Muscle of leg (tissue), 3 donors: ENCODE measurements at regions not wholly inside any gene's neighbourhood (a gene's known extent, or its start where the extent isn't known, plus 50 kb on each side); places are given as distances from the start of the nearest gene placed in this dataset.
"Not testable (repeated sequence)": the region's sequence is repeated elsewhere in the genome, so short reads cannot be mapped to it uniquely, and the experiment has no call there.

ENCODE experiments used
- DNase-seq: peaks from one replicate; pipeline ENCODE4 v3.0.0; 2013
- H3K27ac ChIP-seq: one replicate; pipeline ENCODE4 v1.5.1; 2013; ENCODE audit warnings: mild to moderate bottlenecking, low read length, control low read depth
- H3K27me3 ChIP-seq: one replicate; pipeline ENCODE4 v1.6.1; 2013; ENCODE audit warnings: low read length; ENCODE audit not compliant: control insufficient read depth, insufficient read depth
- H3K36me3 ChIP-seq: one replicate; pipeline ENCODE4 v1.6.1; 2013; ENCODE audit warnings: low read length; ENCODE audit not compliant: control insufficient read depth, insufficient read depth
- H3K4me1 ChIP-seq: one replicate; pipeline ENCODE4 v1.6.1; 2013; ENCODE audit warnings: low read length; ENCODE audit not compliant: control insufficient read depth, insufficient read depth
- H3K4me3 ChIP-seq: one replicate; pipeline ENCODE4 v1.5.1; 2013; ENCODE audit warnings: low read length, control low read depth
- H3K9me3 ChIP-seq: replicated peaks from 2 replicates; pipeline ENCODE4 v1.6.1; 2013; ENCODE audit warnings: low read depth, low read length; ENCODE audit not compliant: control insufficient read depth
- WGBS: methylation state at CpG from one replicate; pipeline ENCODE4 v1.1.5; 2013; ENCODE audit warnings: missing lambda C conversion rate; ENCODE audit not compliant: insufficient coverage; 5-methylcytosine and 5-hydroxymethylcytosine counted together

GRCh38 chr3:25184641-25185250, 243.3 kb upstream of the RARB start:
- Histone ChIP-seq H3K4me3 (no peak overlapping the region), H3K27ac (no peak overlapping the region), H3K9me3 (no peaks in the 10 kb centered on the region), H3K27me3 (no peaks in the 10 kb centered on the region), H3K4me1 (no peaks in the 10 kb centered on the region), H3K36me3 (no peaks in the 10 kb centered on the region)
- no CpG with 5 or more reads among the region's 4 CpGs for WGBS
- DNase-seq, result no peak

DNA sequence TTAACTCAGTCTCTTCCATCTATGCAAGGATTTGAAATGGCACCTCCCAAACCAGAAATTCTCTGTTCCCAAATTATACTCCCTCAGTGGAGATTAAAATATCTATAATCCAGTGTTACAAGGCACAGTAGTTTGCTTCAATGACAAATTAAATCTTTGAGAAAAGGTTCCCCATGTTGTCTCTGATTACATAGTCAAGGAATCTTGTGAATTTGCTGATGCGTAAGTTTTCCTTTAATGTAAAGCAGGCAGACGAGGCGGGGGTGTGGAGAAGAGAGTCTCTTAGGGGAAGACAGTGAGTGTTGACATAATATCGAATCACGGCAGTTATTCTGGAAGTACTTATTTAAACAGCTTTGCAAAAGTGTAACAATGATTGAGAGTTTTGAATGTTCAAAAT, 236.4 kb upstream of the RARB start:
- Histone ChIP-seq H3K27me3 (no peaks in the 10 kb centered on the region), H3K9me3 (no peaks in the 10 kb centered on the region), H3K4me3 (no peak overlapping the region), H3K4me1 (no peaks in the 10 kb centered on the region), H3K36me3 (no peaks in the 10 kb centered on the region), H3K27ac (no peak overlapping the region)
- WGBS, result 71% methylated on average over 1 of the region's 5 CpGs
- DNase-seq, result peak; percentile 70

DNA sequence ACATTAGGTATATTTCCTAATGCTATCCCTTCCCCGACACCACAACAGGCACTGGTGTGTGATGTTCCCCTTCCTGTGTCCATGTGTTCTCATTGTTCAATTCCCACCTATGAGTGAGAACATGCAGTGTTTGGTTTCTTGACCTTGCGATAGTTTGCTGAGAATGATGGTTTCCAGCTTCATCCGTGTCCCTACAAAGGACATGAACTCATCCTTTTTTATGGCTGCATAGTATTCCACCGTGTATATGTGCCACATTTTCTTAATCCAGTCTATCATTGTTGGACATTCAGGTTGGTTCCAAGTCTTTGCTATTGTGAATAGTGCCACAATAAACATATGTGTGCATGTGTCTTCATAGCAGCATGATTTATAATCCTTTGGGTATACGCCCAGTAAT, 228.5 kb upstream of the RARB start:
- no CpG with 5 or more reads among the region's 5 CpGs for WGBS
- DNase-seq, H3K27ac ChIP-seq: not testable (repeated sequence)

DNA sequence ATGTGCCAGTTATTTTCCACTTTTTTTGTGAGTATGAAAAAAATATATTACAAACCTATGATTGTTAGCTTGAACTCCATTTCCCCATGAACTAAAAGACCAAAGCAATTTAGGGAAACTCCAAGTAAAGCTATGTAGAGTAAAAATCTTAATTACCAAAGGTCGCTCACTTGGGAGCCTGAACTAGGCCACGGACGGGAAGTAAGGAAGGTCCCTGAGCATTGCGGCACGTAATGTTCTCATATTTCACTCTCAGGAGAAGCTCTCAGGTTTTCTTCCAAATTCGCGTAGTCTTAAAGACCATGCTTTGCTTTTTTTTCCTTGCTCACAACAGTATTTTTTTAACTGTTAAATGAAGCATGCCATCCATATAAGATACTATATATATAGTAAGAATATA, 215.3 kb upstream of the RARB start:
- Histone ChIP-seq H3K9me3 (no peaks in the 10 kb centered on the region), H3K4me3 (no peak overlapping the region), H3K36me3 (no peaks in the 10 kb centered on the region), H3K27me3 (no peaks in the 10 kb centered on the region), H3K27ac (no peak overlapping the region), H3K4me1 (peaks cover 2% of the 10 kb centered on the region)
- WGBS, result 10% methylated on average over 5 of the region's 7 CpGs
- peak; percentile 55 for DNase-seq

More for the DNA sequence above, 228.5 kb upstream of the RARB start:
- not testable (repeated sequence) for H3K27me3 ChIP-seq, H3K9me3 ChIP-seq, H3K4me1 ChIP-seq, H3K36me3 ChIP-seq, H3K4me3 ChIP-seq

- DNase-seq, result peak; percentile 58
- WGBS, result no CpG with 5 or more reads among the region's 2 CpGs
- Histone ChIP-seq H3K4me1 (peaks cover 2% of the 10 kb centered on the region), H3K27ac (no peak overlapping the region), H3K9me3 (no peaks in the 10 kb centered on the region), H3K4me3 (no peak overlapping the region), H3K27me3 (no peaks in the 10 kb centered on the region), H3K36me3 (no peaks in the 10 kb centered on the region)
Observed at GRCh38 chr3:25214034-25214433, 214.0 kb upstream of the RARB start.

DNA sequence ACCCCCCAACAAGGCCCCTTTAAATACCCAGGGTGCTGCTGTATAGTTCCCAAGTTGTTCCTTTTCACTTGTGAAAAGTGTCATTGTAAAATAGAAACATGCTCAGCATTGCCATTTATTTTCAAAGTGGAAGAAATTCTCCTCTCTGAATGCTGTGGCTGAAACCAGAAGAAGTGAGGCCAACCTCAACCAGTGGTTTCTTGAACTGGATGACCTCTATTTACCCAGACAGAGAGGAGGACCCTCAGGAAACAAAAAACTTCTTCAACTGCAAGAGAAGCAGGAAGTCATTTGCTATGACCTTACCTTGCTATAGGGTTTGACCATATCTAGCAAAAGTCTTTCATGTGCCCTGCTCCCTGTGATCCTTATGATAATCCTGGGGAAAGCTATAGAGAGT, 209.7 kb upstream of the RARB start:
- H3K9me3 ChIP-seq, result no peaks in the 10 kb centered on the region
- no peaks in the 10 kb centered on the region for H3K36me3 ChIP-seq
- no peak overlapping the region for H3K27ac ChIP-seq
- no peaks in the 10 kb centered on the region for H3K27me3 ChIP-seq
- H3K4me3 ChIP-seq, result no peak overlapping the region
- H3K4me1 ChIP-seq, result peaks cover 2% of the 10 kb centered on the region
- DNase-seq, result no peak

GRCh38 chr3:25226747-25227146, 201.3 kb upstream of the RARB start:
- no peaks in the 10 kb centered on the region for H3K4me1 ChIP-seq
- WGBS, result no CpG with 5 or more reads among the region's 1 CpG
- no peaks in the 10 kb centered on the region for H3K9me3 ChIP-seq
- H3K4me3 ChIP-seq, result no peak overlapping the region
- DNase-seq, result no peak
- H3K27me3 ChIP-seq, result no peaks in the 10 kb centered on the region
- H3K27ac ChIP-seq, result no peak overlapping the region
- no peaks in the 10 kb centered on the region for H3K36me3 ChIP-seq

- H3K9me3 ChIP-seq, result no peaks in the 10 kb centered on the region
- H3K36me3 ChIP-seq, result no peaks in the 10 kb centered on the region
- no peak for DNase-seq
- no peak overlapping the region for H3K4me3 ChIP-seq
- no peaks in the 10 kb centered on the region for H3K4me1 ChIP-seq
- H3K27ac ChIP-seq, result no peak overlapping the region
- H3K27me3 ChIP-seq, result no peaks in the 10 kb centered on the region
- no CpG with 5 or more reads among the region's 2 CpGs for WGBS
Observed at GRCh38 chr3:25229586-25229985, 198.5 kb upstream of the RARB start.

- Histone ChIP-seq H3K4me1 (no peaks in the 10 kb centered on the region), H3K36me3 (no peaks in the 10 kb centered on the region), H3K9me3 (no peaks in the 10 kb centered on the region), H3K27ac (no peak overlapping the region), H3K27me3 (no peaks in the 10 kb centered on the region), H3K4me3 (no peak overlapping the region)
- no CpG with 5 or more reads among the region's 1 CpG for WGBS
- DNase-seq, result peak; percentile 5
Observed at GRCh38 chr3:25235031-25235430, 193.0 kb upstream of the RARB start.

DNA sequence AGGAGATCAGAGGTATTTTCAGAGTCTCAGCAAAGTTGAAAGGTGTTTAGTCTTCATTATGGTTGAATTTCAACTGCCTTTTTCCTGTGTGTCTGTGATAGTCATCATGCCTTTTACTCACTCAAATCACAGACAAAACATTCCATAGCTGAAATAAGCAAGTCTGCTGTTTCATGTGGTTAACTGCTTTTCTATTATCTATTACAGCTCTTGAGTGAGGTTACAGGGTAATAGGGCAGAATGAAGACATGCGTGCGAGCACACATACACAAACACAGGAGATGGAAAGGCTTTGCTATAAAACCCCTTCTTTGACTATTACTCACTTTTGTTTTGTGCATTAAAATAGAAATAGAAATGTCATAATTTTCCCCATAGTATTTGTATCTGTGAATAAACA, 192.6 kb upstream of the RARB start:
- Histone ChIP-seq H3K4me1 (no peaks in the 10 kb centered on the region), H3K9me3 (no peaks in the 10 kb centered on the region), H3K36me3 (no peaks in the 10 kb centered on the region), H3K4me3 (no peak overlapping the region), H3K27me3 (no peaks in the 10 kb centered on the region), H3K27ac (no peak overlapping the region)
- WGBS, result no CpG with 5 or more reads among the region's 2 CpGs
- DNase-seq, result no peak

DNA sequence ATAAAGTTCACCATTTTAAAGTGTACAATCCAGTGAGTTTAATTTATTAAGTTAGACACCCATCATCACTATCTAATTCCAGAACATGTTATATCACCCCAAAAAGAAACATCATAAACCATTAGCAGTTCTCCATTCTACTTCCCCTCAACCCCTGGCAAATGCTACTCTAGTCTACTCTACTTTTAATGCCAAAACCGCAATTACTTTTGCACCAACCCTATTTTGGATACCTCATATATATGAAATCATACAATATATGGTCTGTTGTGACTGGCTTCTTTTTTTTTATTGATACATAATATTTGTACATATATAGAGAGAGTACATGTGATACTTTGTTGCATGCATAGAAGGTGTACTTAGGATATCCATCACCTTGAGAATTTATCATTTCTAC, 190.5 kb upstream of the RARB start:
- Histone ChIP-seq H3K4me1 (no peaks in the 10 kb centered on the region), H3K4me3 (no peak overlapping the region), H3K27me3 (no peaks in the 10 kb centered on the region), H3K9me3 (no peaks in the 10 kb centered on the region), H3K36me3 (no peaks in the 10 kb centered on the region), H3K27ac (no peak overlapping the region)
- WGBS, result no CpG with 5 or more reads among the region's 1 CpG
- DNase-seq, result no peak
